HEK293T (cell line): ENCODE measurements at regions not wholly inside any gene's neighbourhood (a gene's known extent, or its start where the extent isn't known, plus 50 kb on each side); places are given as distances from the start of the nearest gene placed in this dataset.

Source experiments
- CTCF ChIA-PET: fragments of 350-600 bp; formaldehyde crosslinking; extraction: SDS; loops from one replicate; lab custom pipeline; 2021; ENCODE audit warnings: antibody characterized with exemption, inconsistent platforms; lab: Yijun Ruan, JAX
- POLR2A ChIA-PET: fragments of 350-600 bp; formaldehyde crosslinking; extraction: SDS; loops from one replicate; lab custom pipeline; 2020; ENCODE audit warnings: antibody characterized with exemption, inconsistent platforms; lab: Yijun Ruan, JAX
- DNase-seq: peaks from one replicate; pipeline ENCODE4 v3.0.0; 2012; ENCODE audit warnings: mixed read lengths; ENCODE audit errors: extremely low spot score
- ARNT ChIP-seq: fragments of 450-650 bp; IDR thresholded peaks from 2 replicates; pipeline ENCODE4 v1.6.1; 2017; ENCODE audit warnings: mild to moderate bottlenecking
- BHLHE40 ChIP-seq: fragments of 450-650 bp; IDR thresholded peaks from 2 replicates; pipeline ENCODE4 v1.6.1; 2016; ENCODE audit warnings: mild to moderate bottlenecking, moderate library complexity, borderline replicate concordance
- CTBP1 ChIP-seq: fragments of 450-650 bp; IDR thresholded peaks from 2 replicates; pipeline ENCODE4 v1.6.1; 2016; ENCODE audit warnings: borderline replicate concordance
- ELF4 ChIP-seq: fragments of 450-650 bp; IDR thresholded peaks from 2 replicates; pipeline ENCODE4 v1.6.1; 2017; ENCODE audit warnings: antibody characterized with exemption
- FOXA1 ChIP-seq: fragments of 450-650 bp; IDR thresholded peaks from 2 replicates; pipeline ENCODE4 v1.6.1; 2016; ENCODE audit warnings: mild to moderate bottlenecking
- FOXK2 ChIP-seq: fragments of 450-650 bp; IDR thresholded peaks from 2 replicates; pipeline ENCODE4 v1.6.1; 2016; ENCODE audit warnings: mild to moderate bottlenecking
- FOXM1 ChIP-seq: fragments of 450-650 bp; IDR thresholded peaks from 2 replicates; pipeline ENCODE4 v1.6.1; 2017; ENCODE audit warnings: mild to moderate bottlenecking, borderline replicate concordance
- HDGF ChIP-seq: fragments of 450-650 bp; IDR thresholded peaks from 2 replicates; pipeline ENCODE4 v1.6.1; 2017; ENCODE audit warnings: antibody characterized with exemption, borderline replicate concordance
- L3MBTL2 ChIP-seq: fragments of 450-650 bp; conservative IDR thresholded peaks from 2 replicates; pipeline ENCODE4 v1.6.1; 2016; ENCODE audit warnings: mild to moderate bottlenecking
- LEF1 ChIP-seq: fragments of 450-650 bp; IDR thresholded peaks from 2 replicates; pipeline ENCODE4 v1.6.1; 2017; ENCODE audit warnings: mild to moderate bottlenecking, borderline replicate concordance
- NFRKB ChIP-seq: fragments of 450-650 bp; IDR thresholded peaks from 2 replicates; pipeline ENCODE4 v1.6.1; 2016; ENCODE audit warnings: mild to moderate bottlenecking, moderate library complexity
- SP1 ChIP-seq: fragments of 450-650 bp; IDR thresholded peaks from 2 replicates; pipeline ENCODE4 v1.6.1; 2017
- SUZ12 ChIP-seq: fragments of 450-650 bp; IDR thresholded peaks from 2 replicates; pipeline ENCODE4 v1.6.1; 2016; ENCODE audit warnings: mild to moderate bottlenecking
- TARDBP ChIP-seq: fragments of 450-650 bp; IDR thresholded peaks from 2 replicates; pipeline ENCODE4 v1.6.1; 2016
- ZNF384 ChIP-seq: fragments of 450-650 bp; IDR thresholded peaks from 2 replicates; pipeline ENCODE4 v1.6.1; 2016
- TF ChIP-seq, protein P1 (sequence below): fragments of 450-650 bp; IDR thresholded peaks from 2 replicates; pipeline ENCODE4 v1.6.1; 2016

DNA sequence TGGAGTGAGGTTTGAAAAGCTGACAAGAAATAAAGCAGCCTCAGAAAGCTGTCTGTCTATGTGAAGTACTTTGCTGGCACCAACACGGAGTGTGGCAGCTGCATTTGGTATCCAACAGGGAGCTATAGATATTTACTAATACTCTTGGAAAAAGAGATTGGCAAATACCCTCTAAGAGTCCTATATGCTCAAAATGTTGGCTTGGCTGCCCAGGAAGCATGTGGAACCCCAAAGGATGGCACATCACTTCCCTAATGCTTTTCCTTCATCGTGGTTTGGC lies 398.3 kb downstream of the TLE4 start:
- no peak for TF ChIP-seq FOXK2
- DNase-seq = no peak

DNA sequence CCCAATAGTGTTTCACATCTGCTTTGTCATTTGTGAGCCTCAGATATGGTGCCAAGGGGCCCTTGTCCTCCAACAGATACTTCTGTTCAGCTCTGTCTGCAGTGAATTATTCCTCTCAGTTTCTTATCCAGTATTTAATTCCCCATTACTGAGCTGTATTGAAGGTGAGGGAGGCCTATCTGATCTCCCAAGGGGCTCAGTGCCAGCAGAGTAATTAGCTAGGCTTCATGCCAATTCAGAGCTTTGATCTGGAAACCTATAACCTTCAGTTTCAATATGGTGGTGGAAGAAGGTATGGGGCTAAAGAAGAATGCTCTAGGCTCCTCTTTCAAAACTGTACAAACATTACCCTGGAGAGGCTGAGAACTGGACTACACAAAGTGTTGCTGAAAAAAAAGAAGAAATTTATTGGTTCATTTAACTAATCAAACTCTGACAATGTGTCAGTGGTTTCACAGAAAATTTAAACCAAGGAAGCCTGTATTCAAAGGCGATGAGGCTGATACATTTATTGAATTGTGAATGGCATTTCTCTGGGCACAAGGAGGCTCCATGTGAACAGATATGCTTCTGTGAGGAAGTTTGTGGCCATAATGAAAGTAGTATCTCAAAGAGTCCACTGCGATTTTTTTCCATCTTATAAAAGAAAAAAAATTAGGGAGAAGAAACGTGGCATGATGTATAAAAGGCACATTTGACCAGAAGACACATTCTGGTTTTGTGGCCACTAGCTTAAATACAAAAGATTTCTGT lies 397.8 kb downstream of the TLE4 start:
- TF ChIP-seq ZNF384 (no peak), NFRKB (no peak), HDGF (no peak), ARNT (no peak), TARDBP (no peak), SUZ12 (no peak), ELF4 (no peak), FOXA1 (no peak), SP1 (no peak)
- TF ChIP-seq, protein P1, sequence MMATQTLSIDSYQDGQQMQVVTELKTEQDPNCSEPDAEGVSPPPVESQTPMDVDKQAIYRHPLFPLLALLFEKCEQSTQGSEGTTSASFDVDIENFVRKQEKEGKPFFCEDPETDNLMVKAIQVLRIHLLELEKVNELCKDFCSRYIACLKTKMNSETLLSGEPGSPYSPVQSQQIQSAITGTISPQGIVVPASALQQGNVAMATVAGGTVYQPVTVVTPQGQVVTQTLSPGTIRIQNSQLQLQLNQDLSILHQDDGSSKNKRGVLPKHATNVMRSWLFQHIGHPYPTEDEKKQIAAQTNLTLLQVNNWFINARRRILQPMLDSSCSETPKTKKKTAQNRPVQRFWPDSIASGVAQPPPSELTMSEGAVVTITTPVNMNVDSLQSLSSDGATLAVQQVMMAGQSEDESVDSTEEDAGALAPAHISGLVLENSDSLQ = no peak
- ChIA-PET POLR2A (no interaction called here), CTCF (no interaction called here)
- DNase-seq = no peak

More for the DNA sequence above, 398.3 kb downstream of the TLE4 start:
- POLR2A ChIA-PET = no interaction called here
- CTCF ChIA-PET = no interaction called here

DNA sequence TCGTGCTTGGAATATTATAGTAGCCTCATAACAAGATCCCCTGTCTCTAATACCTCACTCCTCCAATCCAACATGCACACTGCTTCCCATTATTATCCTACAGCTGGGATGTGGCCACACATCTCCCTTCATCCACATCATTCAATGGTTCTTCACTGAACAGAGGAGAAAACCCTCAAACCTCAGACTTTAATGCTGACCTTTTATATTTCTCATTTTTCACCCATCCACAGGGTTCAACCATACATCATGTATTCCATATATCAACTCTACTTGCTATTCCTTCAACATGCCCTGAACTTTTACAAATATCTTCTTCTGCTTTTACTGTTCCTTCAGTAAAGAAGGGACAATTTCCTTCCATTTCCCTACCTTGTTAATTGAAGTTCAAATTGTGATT lies 396.8 kb downstream of the TLE4 start:
- TF ChIP-seq HDGF = no peak
- no peak for TF ChIP-seq ARNT
- no peak for TF ChIP-seq L3MBTL2
- TF ChIP-seq, protein P1 = no peak
- no peak for TF ChIP-seq SP1
- TF ChIP-seq TARDBP = no peak
- TF ChIP-seq FOXM1 = no peak
- no peak for TF ChIP-seq SUZ12
- no peak for TF ChIP-seq ZNF384
- TF ChIP-seq ELF4 = no peak
- ChIA-PET CTCF (no interaction called here), POLR2A (no interaction called here)
- no peak for DNase-seq

DNA sequence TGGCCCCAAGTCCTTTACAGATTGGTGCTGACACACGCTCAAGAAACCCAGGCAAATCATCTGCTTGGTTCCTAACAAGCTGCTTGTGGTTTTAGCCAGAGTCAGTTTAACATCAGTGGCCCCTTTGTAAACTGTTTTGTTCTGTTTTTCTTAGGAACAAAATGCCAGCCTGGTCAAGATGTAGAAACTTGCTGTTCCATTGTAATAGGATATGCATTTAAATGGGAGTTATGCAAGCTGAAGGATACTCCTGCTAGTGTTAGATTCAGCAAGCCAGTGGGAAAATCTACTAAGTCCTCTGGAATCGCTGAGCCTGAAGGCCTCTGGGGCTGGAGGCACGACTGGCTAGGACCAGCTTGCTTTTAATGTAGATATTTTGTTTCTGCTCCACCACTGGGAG lies 391.1 kb downstream of the TLE4 start:
- ChIA-PET POLR2A (no interaction called here), CTCF (interaction anchor here (0.5 kb wide), 1 partner anchor 224 kb away, joined by 4 read pairs; no protein-coding TSS in a partner anchor)
- TF ChIP-seq ZNF384 (no peak), TARDBP (no peak), ELF4 (no peak), SUZ12 (no peak), FOXM1 (no peak), CTBP1 (no peak), BHLHE40 (no peak), LEF1 (no peak), SP1 (no peak), HDGF (no peak), FOXK2 (no peak), FOXA1 (no peak)
- TF ChIP-seq, protein P1 = no peak
- no peak for DNase-seq

DNA sequence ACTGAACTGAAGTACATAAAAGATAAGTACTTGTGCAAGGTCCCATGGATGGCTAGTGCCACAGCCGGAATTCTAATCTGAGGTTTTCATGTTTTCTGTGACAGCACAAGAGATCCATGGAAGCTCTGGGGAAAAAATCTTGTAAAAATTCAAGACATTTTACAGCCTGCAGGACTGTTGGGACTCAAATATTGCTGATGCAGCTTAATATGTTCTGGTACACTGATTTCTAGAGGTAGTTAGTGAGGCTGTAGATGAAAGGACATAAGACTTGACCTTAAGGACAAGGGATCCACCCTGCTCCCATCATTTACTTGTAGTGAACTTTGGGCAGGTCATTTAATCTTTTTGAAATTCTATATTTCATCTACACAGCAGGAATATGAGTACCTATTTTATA lies 390.4 kb downstream of the TLE4 start:
- ChIA-PET POLR2A (no interaction called here), CTCF (interaction anchor here (0.5 kb wide), 1 partner anchor 224 kb away, joined by 4 read pairs; no protein-coding TSS in a partner anchor)
- no peak for TF ChIP-seq CTBP1
- no peak for TF ChIP-seq FOXM1
- TF ChIP-seq ZNF384 = no peak
- TF ChIP-seq, protein P1 = no peak
- TF ChIP-seq FOXK2 = no peak
- TF ChIP-seq TARDBP = no peak
- TF ChIP-seq ELF4 = no peak
- TF ChIP-seq HDGF = no peak
- TF ChIP-seq BHLHE40 = no peak
- no peak for TF ChIP-seq FOXA1
- TF ChIP-seq ARNT = no peak
- TF ChIP-seq LEF1 = no peak
- DNase-seq = no peak

DNA sequence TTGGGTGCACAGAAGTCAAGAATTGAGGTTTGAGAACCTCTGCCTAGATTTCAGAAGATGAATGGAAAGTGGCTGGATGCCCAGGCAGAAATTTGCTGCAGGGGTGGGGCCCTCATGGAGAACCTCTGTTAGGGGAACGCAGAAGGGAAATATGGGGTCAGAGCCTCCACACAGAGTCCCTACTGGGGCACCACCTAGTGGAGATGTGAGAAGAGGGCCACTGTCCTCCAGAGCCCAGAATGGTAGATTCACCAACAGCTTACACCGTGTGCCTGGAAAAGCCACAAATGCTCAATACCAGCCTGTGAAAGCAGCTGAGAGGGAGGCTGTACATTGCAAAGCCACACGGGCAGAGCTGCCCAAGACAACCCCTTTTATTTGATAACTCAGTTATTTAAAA lies 383.5 kb downstream of the TLE4 start:
- ChIA-PET CTCF (no interaction called here), POLR2A (no interaction called here)
- no peak for TF ChIP-seq ELF4
- no peak for TF ChIP-seq FOXA1
- TF ChIP-seq CTBP1 = no peak
- TF ChIP-seq, protein P1 = no peak
- TF ChIP-seq SP1 = no peak
- no peak for TF ChIP-seq TARDBP
- TF ChIP-seq FOXM1 = no peak
- no peak for TF ChIP-seq SUZ12
- TF ChIP-seq FOXK2 = no peak
- TF ChIP-seq ARNT = no peak
- TF ChIP-seq L3MBTL2 = no peak
- no peak for DNase-seq
